ENCODE measurements at regions not wholly inside any gene's neighbourhood (a gene's known extent, or its start where the extent isn't known, plus 50 kb on each side); places are given as distances from the start of the nearest gene placed in this dataset.

- TF ChIP-seq TSHZ2 (CRISPR knock-in tag; IDR thresholded peaks at IDR 0.05), result no peak
- no peak for TF ChIP-seq ISL1 (CRISPR knock-in tag; IDR thresholded peaks at IDR 0.05)
- TF ChIP-seq OSR1 (CRISPR knock-in tag; IDR thresholded peaks at IDR 0.05), result no peak
Observed at GRCh38 chr6:99178168-99178567, 171.3 kb downstream of the FAXC start (continued).

GRCh38 chr6:99177736-99178135 is 171.7 kb downstream of the FAXC start:
- ATAC-seq, result no peak

GRCh38 chr6:99165838-99166237 is 183.6 kb downstream of the FAXC start:
- TF ChIP-seq, protein P1, sequence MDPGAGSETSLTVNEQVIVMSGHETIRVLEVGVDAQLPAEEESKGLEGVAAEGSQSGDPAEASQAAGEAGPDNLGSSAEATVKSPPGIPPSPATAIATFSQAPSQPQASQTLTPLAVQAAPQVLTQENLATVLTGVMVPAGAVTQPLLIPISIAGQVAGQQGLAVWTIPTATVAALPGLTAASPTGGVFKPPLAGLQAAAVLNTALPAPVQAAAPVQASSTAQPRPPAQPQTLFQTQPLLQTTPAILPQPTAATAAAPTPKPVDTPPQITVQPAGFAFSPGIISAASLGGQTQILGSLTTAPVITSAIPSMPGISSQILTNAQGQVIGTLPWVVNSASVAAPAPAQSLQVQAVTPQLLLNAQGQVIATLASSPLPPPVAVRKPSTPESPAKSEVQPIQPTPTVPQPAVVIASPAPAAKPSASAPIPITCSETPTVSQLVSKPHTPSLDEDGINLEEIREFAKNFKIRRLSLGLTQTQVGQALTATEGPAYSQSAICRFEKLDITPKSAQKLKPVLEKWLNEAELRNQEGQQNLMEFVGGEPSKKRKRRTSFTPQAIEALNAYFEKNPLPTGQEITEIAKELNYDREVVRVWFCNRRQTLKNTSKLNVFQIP (CRISPR knock-in tag; IDR thresholded peaks at IDR 0.05; ENCODE audit: borderline replicate concordance, low read depth), result no peak
- TF ChIP-seq ZFP3 (CRISPR knock-in tag; IDR thresholded peaks at IDR 0.05), result no peak
- TF ChIP-seq ISL1 (CRISPR knock-in tag; IDR thresholded peaks at IDR 0.05), result no peak
- TF ChIP-seq BACH2 (CRISPR knock-in tag; IDR thresholded peaks at IDR 0.05; ENCODE audit: borderline replicate concordance), result no peak
- TF ChIP-seq TSHZ2 (CRISPR knock-in tag; IDR thresholded peaks at IDR 0.05), result no peak
- TF ChIP-seq ZFP30 (CRISPR knock-in tag; IDR thresholded peaks at IDR 0.05), result no peak
- no peak for TF ChIP-seq ZNF8 (CRISPR knock-in tag; IDR thresholded peaks at IDR 0.05)
- TF ChIP-seq ARNTL (CRISPR knock-in tag; IDR thresholded peaks at IDR 0.05; ENCODE audit: borderline replicate concordance, low read depth), result no peak
- TF ChIP-seq, protein P2, sequence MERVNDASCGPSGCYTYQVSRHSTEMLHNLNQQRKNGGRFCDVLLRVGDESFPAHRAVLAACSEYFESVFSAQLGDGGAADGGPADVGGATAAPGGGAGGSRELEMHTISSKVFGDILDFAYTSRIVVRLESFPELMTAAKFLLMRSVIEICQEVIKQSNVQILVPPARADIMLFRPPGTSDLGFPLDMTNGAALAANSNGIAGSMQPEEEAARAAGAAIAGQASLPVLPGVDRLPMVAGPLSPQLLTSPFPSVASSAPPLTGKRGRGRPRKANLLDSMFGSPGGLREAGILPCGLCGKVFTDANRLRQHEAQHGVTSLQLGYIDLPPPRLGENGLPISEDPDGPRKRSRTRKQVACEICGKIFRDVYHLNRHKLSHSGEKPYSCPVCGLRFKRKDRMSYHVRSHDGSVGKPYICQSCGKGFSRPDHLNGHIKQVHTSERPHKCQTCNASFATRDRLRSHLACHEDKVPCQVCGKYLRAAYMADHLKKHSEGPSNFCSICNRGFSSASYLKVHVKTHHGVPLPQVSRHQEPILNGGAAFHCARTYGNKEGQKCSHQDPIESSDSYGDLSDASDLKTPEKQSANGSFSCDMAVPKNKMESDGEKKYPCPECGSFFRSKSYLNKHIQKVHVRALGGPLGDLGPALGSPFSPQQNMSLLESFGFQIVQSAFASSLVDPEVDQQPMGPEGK (CRISPR knock-in tag; IDR thresholded peaks at IDR 0.05; ENCODE audit: borderline replicate concordance), result no peak
- TF ChIP-seq ESRRG (CRISPR knock-in tag; IDR thresholded peaks at IDR 0.05), result no peak
- TF ChIP-seq TOX (CRISPR knock-in tag; IDR thresholded peaks at IDR 0.05; ENCODE audit: borderline replicate concordance), result no peak
- TF ChIP-seq CREB5 (CRISPR knock-in tag; IDR thresholded peaks at IDR 0.05; ENCODE audit: low read depth), result no peak
- no peak for TF ChIP-seq ZC3H10 (CRISPR knock-in tag; IDR thresholded peaks at IDR 0.05)
- no peak for TF ChIP-seq ZNF565 (CRISPR knock-in tag; conservative IDR thresholded peaks at IDR 0.05; ENCODE audit: low read depth)
- ATAC-seq, result no peak

More at GRCh38 chr6:99177736-99178135, 171.7 kb downstream of the FAXC start:
- TF ChIP-seq ZC3H10 (CRISPR knock-in tag; IDR thresholded peaks at IDR 0.05), result no peak
- TF ChIP-seq TCF4 (CRISPR knock-in tag; IDR thresholded peaks at IDR 0.05; ENCODE audit: borderline replicate concordance), result no peak
- no peak for TF ChIP-seq RARB (CRISPR knock-in tag; IDR thresholded peaks at IDR 0.05)
- TF ChIP-seq ZNF565 (CRISPR knock-in tag; conservative IDR thresholded peaks at IDR 0.05; ENCODE audit: low read depth), result no peak
- no peak for TF ChIP-seq CSDC2 (CRISPR knock-in tag; IDR thresholded peaks at IDR 0.05)
- TF ChIP-seq ZFP30 (CRISPR knock-in tag; IDR thresholded peaks at IDR 0.05), result no peak
- no peak for TF ChIP-seq TOX (CRISPR knock-in tag; IDR thresholded peaks at IDR 0.05; ENCODE audit: borderline replicate concordance)
- TF ChIP-seq ZNF70 (CRISPR knock-in tag; IDR thresholded peaks at IDR 0.05), result no peak
- TF ChIP-seq BACH2 (CRISPR knock-in tag; IDR thresholded peaks at IDR 0.05; ENCODE audit: borderline replicate concordance), result no peak
- no peak for TF ChIP-seq ISL1 (CRISPR knock-in tag; IDR thresholded peaks at IDR 0.05)
- TF ChIP-seq OSR1 (CRISPR knock-in tag; IDR thresholded peaks at IDR 0.05), result no peak
- TF ChIP-seq ZFP3 (CRISPR knock-in tag; IDR thresholded peaks at IDR 0.05), result no peak
- TF ChIP-seq, protein P1 (CRISPR knock-in tag; IDR thresholded peaks at IDR 0.05; ENCODE audit: borderline replicate concordance, low read depth), result no peak
- no peak for TF ChIP-seq CREB5 (CRISPR knock-in tag; IDR thresholded peaks at IDR 0.05; ENCODE audit: low read depth)

All from SK-N-SH treated with all-trans-retinoic acid at 6 μM for 48 hours (cell line).